Hepatocyte (in vitro differentiated cells): ENCODE measurements at regions not wholly inside any gene's neighbourhood (a gene's known extent, or its start where the extent isn't known, plus 50 kb on each side); places are given as distances from the start of the nearest gene placed in this dataset.

Source experiments
- EZH2 ChIP-seq: fragments of 200-600 bp; sonication (generic); IDR thresholded peaks from 2 replicates; pipeline ENCODE4 v1.6.1; 2016; ENCODE audit warnings: antibody characterized with exemption, mild to moderate bottlenecking, borderline replicate concordance
- EZH2phosphoT487 ChIP-seq: fragments of 200-600 bp; sonication (generic); IDR thresholded peaks from one replicate; pipeline ENCODE4 v1.6.1; 2018; ENCODE audit warnings: antibody characterized with exemption, mild to moderate bottlenecking, low read depth, moderate library complexity; ENCODE audit not compliant: unreplicated experiment, severe bottlenecking
- TF ChIP-seq, protein P1 (sequence below): fragments of 200-600 bp; sonication (generic); IDR thresholded peaks from 2 replicates; pipeline ENCODE4 v1.5.1; 2016; ENCODE audit warnings: antibody characterized with exemption, mild to moderate bottlenecking; ENCODE audit not compliant: poor library complexity

DNA sequence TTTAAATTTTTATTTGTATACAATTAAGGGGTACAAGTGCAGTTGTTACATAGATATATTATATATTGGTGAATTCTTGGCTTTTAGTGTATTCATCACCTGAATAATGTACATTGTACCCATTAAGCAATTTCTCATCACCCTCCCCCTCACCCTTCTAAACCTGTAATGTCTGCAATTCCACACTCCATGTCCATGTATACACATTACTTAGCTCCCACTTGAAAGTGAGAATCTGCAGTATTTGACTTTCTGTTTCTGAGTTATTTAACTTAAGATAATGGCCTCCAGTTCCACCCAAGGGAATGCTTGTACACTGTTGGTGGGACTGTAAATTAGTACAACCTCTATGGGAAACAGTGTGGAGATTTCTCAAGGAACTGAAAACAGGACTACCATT lies 383.2 kb upstream of the KCNMB2 start:
- TF ChIP-seq, protein P1, sequence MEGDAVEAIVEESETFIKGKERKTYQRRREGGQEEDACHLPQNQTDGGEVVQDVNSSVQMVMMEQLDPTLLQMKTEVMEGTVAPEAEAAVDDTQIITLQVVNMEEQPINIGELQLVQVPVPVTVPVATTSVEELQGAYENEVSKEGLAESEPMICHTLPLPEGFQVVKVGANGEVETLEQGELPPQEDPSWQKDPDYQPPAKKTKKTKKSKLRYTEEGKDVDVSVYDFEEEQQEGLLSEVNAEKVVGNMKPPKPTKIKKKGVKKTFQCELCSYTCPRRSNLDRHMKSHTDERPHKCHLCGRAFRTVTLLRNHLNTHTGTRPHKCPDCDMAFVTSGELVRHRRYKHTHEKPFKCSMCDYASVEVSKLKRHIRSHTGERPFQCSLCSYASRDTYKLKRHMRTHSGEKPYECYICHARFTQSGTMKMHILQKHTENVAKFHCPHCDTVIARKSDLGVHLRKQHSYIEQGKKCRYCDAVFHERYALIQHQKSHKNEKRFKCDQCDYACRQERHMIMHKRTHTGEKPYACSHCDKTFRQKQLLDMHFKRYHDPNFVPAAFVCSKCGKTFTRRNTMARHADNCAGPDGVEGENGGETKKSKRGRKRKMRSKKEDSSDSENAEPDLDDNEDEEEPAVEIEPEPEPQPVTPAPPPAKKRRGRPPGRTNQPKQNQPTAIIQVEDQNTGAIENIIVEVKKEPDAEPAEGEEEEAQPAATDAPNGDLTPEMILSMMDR = no peak
- no peak for TF ChIP-seq EZH2phosphoT487
- no peak for TF ChIP-seq EZH2
